A549 (cell line): ENCODE measurements at regions not wholly inside any gene's neighbourhood (a gene's known extent, or its start where the extent isn't known, plus 50 kb on each side); places are given as distances from the start of the nearest gene placed in this dataset.

ENCODE experiments used
- ATAC-seq, 2 experiments: fragments of 200-7000 bp in 1 of 2; fragments of >200 bp in 1 of 2; cut with Nextera tagmentation in 1 of 2; cut with Tn5 transposase in 1 of 2; 3 replicates each; pipeline versions ENCODE4 v1.8.0 to v1.9.1; 2018 to 2020; ENCODE audit warnings: mild to moderate bottlenecking in 1 of 2, moderate library complexity in 1 of 2
- CTCF ChIA-PET: fragments of 300-600 bp; sonication (Branson Sonifier 250); formaldehyde crosslinking; extraction: SDS; loops from one replicate; lab custom pipeline; 2021; ENCODE audit warnings: antibody characterized with exemption, inconsistent platforms; lab: Yijun Ruan, JAX
- POLR2A ChIA-PET: fragments of 350-600 bp; formaldehyde crosslinking; extraction: SDS; loops from one replicate; lab custom pipeline; 2021; ENCODE audit warnings: antibody characterized with exemption, inconsistent platforms; lab: Yijun Ruan, JAX
- DNase-seq, 2 experiments: peaks; one replicate each; pipeline versions ENCODE4 v3.0.0 to v3.0.0-alpha.2; 2011 to 2016; ENCODE audit warnings: low read depth in 1 of 2, low spot score in 1 of 2
- FAIRE-seq: peaks from 2 replicates; lab custom pipeline; 2011; peaks lifted over from hg19 to GRCh38; lab: Jason Lieb, UNC
- H3K27ac ChIP-seq, 2 experiments: fragments of >200 bp; sonication (Bioruptor Twin); formaldehyde crosslinking; 3 replicates each; pipeline ENCODE4 v1.5.1; 2016 to 2017
- H3K4me1 ChIP-seq: fragments of >200 bp; sonication (Bioruptor Twin); formaldehyde crosslinking; 3 replicates; pipeline ENCODE4 v1.6.1; 2016
- H3K4me2 ChIP-seq: fragments of >200 bp; sonication (Bioruptor Twin); formaldehyde crosslinking; 3 replicates; pipeline ENCODE4 v1.6.1; 2016
- H3K4me3 ChIP-seq: fragments of >200 bp; sonication (Bioruptor Twin); formaldehyde crosslinking; 3 replicates; pipeline ENCODE4 v1.5.1; 2016
- H3K9me3 ChIP-seq: fragments of >200 bp; sonication (Bioruptor Twin); formaldehyde crosslinking; 3 replicates; pipeline ENCODE4 v1.6.1; 2016
- BHLHE40 ChIP-seq: IDR thresholded peaks from 2 replicates; pipeline ENCODE4 v1.6.1; 2012; ENCODE audit warnings: low read depth, low read length, inconsistent platforms
- CBX2 ChIP-seq: fragments of 200-600 bp; sonication (generic); IDR thresholded peaks from 2 replicates; pipeline ENCODE4 v1.6.1; 2016; ENCODE audit warnings: low read depth, mild to moderate bottlenecking, borderline replicate concordance
- CBX8 ChIP-seq: fragments of 200-600 bp; sonication (generic); IDR thresholded peaks from 2 replicates; pipeline ENCODE4 v1.6.1; 2016
- CEBPB ChIP-seq, 2 experiments: fragments of >200 bp in 1 of 2; sonication (Bioruptor Twin) in 1 of 2; formaldehyde crosslinking in 1 of 2; IDR thresholded peaks; 2 replicates each; pipeline ENCODE4 v1.6.1; 2012 to 2016
- CHD4 ChIP-seq: fragments of 200-600 bp; sonication (generic); IDR thresholded peaks from 2 replicates; pipeline ENCODE4 v1.6.1; 2016; ENCODE audit warnings: antibody characterized with exemption, mild to moderate bottlenecking, borderline replicate concordance
- EHF ChIP-seq: fragments of 250-450 bp; sonication (Bioruptor Pico); IDR thresholded peaks from 2 replicates; pipeline ENCODE4 v1.5.0; 2020; ENCODE audit warnings: mild to moderate bottlenecking
- ELK1 ChIP-seq: fragments of 150-350 bp; IDR thresholded peaks from 2 replicates; pipeline ENCODE4 v1.6.1; 2014; ENCODE audit warnings: low read depth, mild to moderate bottlenecking, low read length
- EP300 ChIP-seq, 2 experiments: fragments of >200 bp; sonication (Bioruptor Twin); formaldehyde crosslinking; IDR thresholded peaks; 2 replicates in 1 of 2; 3 replicates in 1 of 2; pipeline ENCODE4 v1.6.1; 2016 to 2017
- ESRRA ChIP-seq: fragments of 150-350 bp; IDR thresholded peaks from 2 replicates; pipeline ENCODE4 v1.6.1; 2014; ENCODE audit warnings: mild to moderate bottlenecking, low read length, borderline replicate concordance
- FOSB ChIP-seq: fragments of 250-450 bp; sonication (Bioruptor Pico); IDR thresholded peaks from 2 replicates; pipeline ENCODE4 v1.5.0; 2020; ENCODE audit warnings: mild to moderate bottlenecking, moderate library complexity
- FOSL2 ChIP-seq, 2 experiments: fragments of 450-650 bp in 1 of 2; fragments of >200 bp in 1 of 2; sonication (Bioruptor Twin) in 1 of 2; formaldehyde crosslinking; IDR thresholded peaks; 2 replicates each; pipeline versions ENCODE4 v1.5.0 to v1.6.1; 2016 to 2020; ENCODE audit warnings: mild to moderate bottlenecking in 1 of 2, moderate library complexity in 1 of 2
- FOXS1 ChIP-seq: fragments of 250-450 bp; sonication (Bioruptor Pico); IDR thresholded peaks from 2 replicates; pipeline ENCODE4 v1.5.0; 2020; ENCODE audit warnings: mild to moderate bottlenecking, moderate library complexity
- HDAC2 ChIP-seq: fragments of 200-600 bp; sonication (generic); IDR thresholded peaks from 2 replicates; pipeline ENCODE4 v1.6.1; 2016
- HEYL ChIP-seq: fragments of 250-450 bp; sonication (Bioruptor Pico); IDR thresholded peaks from 2 replicates; pipeline ENCODE4 v1.8.0; 2021; ENCODE audit warnings: mild to moderate bottlenecking, moderate library complexity
- HOXA7 ChIP-seq: fragments of 250-450 bp; sonication (Bioruptor Pico); IDR thresholded peaks from 2 replicates; pipeline ENCODE4 v1.5.0; 2020; ENCODE audit warnings: mild to moderate bottlenecking, moderate library complexity
- HOXB13 ChIP-seq: fragments of 250-450 bp; sonication (Bioruptor Pico); IDR thresholded peaks from 2 replicates; pipeline ENCODE4 v1.5.0; 2020; ENCODE audit warnings: low read depth, mild to moderate bottlenecking, moderate library complexity
- HOXB5 ChIP-seq: fragments of 250-450 bp; sonication (Bioruptor Pico); IDR thresholded peaks from 2 replicates; pipeline ENCODE4 v1.5.0; 2020; ENCODE audit warnings: mild to moderate bottlenecking, moderate library complexity
- JUN ChIP-seq, 2 experiments: fragments of >200 bp; sonication (Bioruptor Twin); formaldehyde crosslinking; IDR thresholded peaks; 2 replicates in 1 of 2; 3 replicates in 1 of 2; pipeline ENCODE4 v1.6.1; 2016 to 2017
- KDM5A ChIP-seq: fragments of 200-600 bp; sonication (generic); IDR thresholded peaks from 2 replicates; pipeline ENCODE4 v1.6.1; 2016; ENCODE audit warnings: antibody characterized with exemption, mild to moderate bottlenecking
- MAZ ChIP-seq: fragments of 150-350 bp; IDR thresholded peaks from 2 replicates; pipeline ENCODE4 v1.6.1; 2014; ENCODE audit warnings: antibody characterized with exemption, low read depth, low read length, borderline replicate concordance
- NFE2L2 ChIP-seq: fragments of 150-350 bp; conservative IDR thresholded peaks from 2 replicates; pipeline ENCODE4 v1.6.1; 2014; ENCODE audit warnings: low read length
- NR3C1 ChIP-seq: fragments of >200 bp; sonication (Bioruptor Twin); formaldehyde crosslinking; IDR thresholded peaks from 3 replicates; pipeline ENCODE4 v1.6.1; 2017
- RARB ChIP-seq: fragments of 250-450 bp; sonication (Bioruptor Pico); IDR thresholded peaks from 2 replicates; pipeline ENCODE4 v1.8.0; 2021; ENCODE audit warnings: mild to moderate bottlenecking, moderate library complexity
- RCOR1 ChIP-seq: fragments of 150-350 bp; IDR thresholded peaks from 2 replicates; pipeline ENCODE4 v1.6.1; 2014; ENCODE audit warnings: antibody characterized with exemption, low read length, low read depth
- REST ChIP-seq: fragments of 200-600 bp; sonication (generic); IDR thresholded peaks from 2 replicates; pipeline ENCODE4 v1.6.1; 2016; ENCODE audit warnings: antibody characterized with exemption, mild to moderate bottlenecking, moderate library complexity
- ZFP36 ChIP-seq: fragments of 450-650 bp; IDR thresholded peaks from 2 replicates; pipeline ENCODE4 v1.6.1; 2014; ENCODE audit warnings: borderline replicate concordance; ENCODE audit not compliant: partially characterized antibody
- WGBS: methylation state at CpG from one replicate; pipeline ENCODE4 v1.1.6; 2017; ENCODE audit errors: missing lambda C conversion rate; 5-methylcytosine and 5-hydroxymethylcytosine counted together
- TF ChIP-seq, protein P1 (sequence below): fragments of 250-450 bp; sonication (Bioruptor Pico); IDR thresholded peaks from 2 replicates; pipeline ENCODE4 v1.5.0; 2020; ENCODE audit warnings: low read depth, mild to moderate bottlenecking, moderate library complexity
- TF ChIP-seq, protein P2 (sequence below): fragments of >200 bp; sonication (Bioruptor Twin); formaldehyde crosslinking; IDR thresholded peaks from 2 replicates; pipeline ENCODE4 v1.6.1; 2016

DNA sequence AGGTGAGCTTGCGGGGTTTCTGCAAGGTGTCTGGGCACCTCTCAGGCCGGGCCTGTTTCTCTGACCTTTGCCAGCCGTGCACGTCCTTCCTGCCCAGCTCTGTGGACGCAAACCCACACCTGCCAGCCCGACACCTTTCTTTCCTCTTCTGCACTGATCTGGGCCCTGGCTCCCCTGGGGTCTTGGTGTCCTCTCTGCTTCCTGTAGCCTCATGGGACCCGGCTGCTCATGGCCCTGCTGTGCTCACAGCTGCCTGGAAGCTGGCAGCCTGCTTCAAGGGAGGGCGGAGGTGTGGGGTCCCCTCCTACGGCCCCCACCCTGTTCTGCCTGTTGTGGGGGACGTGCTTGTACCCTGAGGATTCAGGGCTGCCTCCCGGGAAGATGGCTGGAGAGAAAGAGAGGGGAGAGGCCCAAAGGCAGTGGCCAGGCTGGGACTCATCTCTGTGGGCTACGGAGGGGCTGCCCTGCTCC lies 342.4 kb downstream of the SEC14L1 start:
- H3K4me1 ChIP-seq, result peaks cover 5% of the 10 kb centered on the region
- TF ChIP-seq HEYL, result no peak
- no peak for TF ChIP-seq ZFP36
- no peak for TF ChIP-seq ELK1
- TF ChIP-seq RARB (CRISPR knock-in tag), result no peak
- TF ChIP-seq EHF (CRISPR knock-in tag), result no peak
- TF ChIP-seq MAZ, result no peak
- TF ChIP-seq FOSB (CRISPR knock-in tag), result no peak
- TF ChIP-seq HOXB5 (CRISPR knock-in tag), result no peak
- TF ChIP-seq JUN (IDR thresholded peaks at IDR 0.05), result no peak
- no peak for TF ChIP-seq EP300 (IDR thresholded peaks at IDR 0.05)
- no peak for TF ChIP-seq NFE2L2
- TF ChIP-seq, protein P1, sequence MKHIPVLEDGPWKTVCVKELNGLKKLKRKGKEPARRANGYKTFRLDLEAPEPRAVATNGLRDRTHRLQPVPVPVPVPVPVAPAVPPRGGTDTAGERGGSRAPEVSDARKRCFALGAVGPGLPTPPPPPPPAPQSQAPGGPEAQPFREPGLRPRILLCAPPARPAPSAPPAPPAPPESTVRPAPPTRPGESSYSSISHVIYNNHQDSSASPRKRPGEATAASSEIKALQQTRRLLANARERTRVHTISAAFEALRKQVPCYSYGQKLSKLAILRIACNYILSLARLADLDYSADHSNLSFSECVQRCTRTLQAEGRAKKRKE (CRISPR knock-in tag), result no peak
- no peak for TF ChIP-seq CHD4
- TF ChIP-seq REST, result no peak
- TF ChIP-seq HDAC2, result no peak
- no peak for TF ChIP-seq CBX8
- TF ChIP-seq FOXS1 (CRISPR knock-in tag), result no peak
- TF ChIP-seq KDM5A, result no peak
- H3K4me3 ChIP-seq, result no peak overlapping the region
- CTCF ChIA-PET, result interaction anchor here (1.2 to 3.9 kb wide), 7 partner anchors 8 to 152 kb away, joined by 3 to 25 read pairs (median 6); no protein-coding TSS in a partner anchor
- POLR2A ChIA-PET, result no interaction called here
- no peak overlapping the region for H3K4me2 ChIP-seq
- no peak overlapping the region for H3K27ac ChIP-seq
- FAIRE-seq (no peak), ATAC-seq (no peak), DNase-seq (no peak)
- 94% methylated on average over 12 of the region's 12 CpGs for WGBS
- no peaks in the 10 kb centered on the region for H3K9me3 ChIP-seq

- ChIA-PET POLR2A (no interaction called here), CTCF (interaction anchor here (1.2 to 3.9 kb wide), 4 partner anchors 9 to 153 kb away, joined by 3 to 25 read pairs (median 15); no protein-coding TSS in a partner anchor)
- Histone ChIP-seq H3K9me3 (no peaks in the 10 kb centered on the region), H3K4me3 (no peak overlapping the region), H3K27ac (no peak overlapping the region), H3K4me2 (no peak overlapping the region), H3K4me1 (peaks cover 4% of the 10 kb centered on the region; the same call in 2 of the 3 replicates)
- TF ChIP-seq HOXB13 (CRISPR knock-in tag) (no peak), HDAC2 (no peak), EP300 (IDR thresholded peaks at IDR 0.05) (no peak), CEBPB (IDR thresholded peaks at IDR 0.05) (no peak), CBX2 (no peak), FOSL2 (IDR thresholded peaks at IDR 0.05) (no peak), FOSL2 (CRISPR knock-in tag; IDR thresholded peaks at IDR 0.05) (no peak), ZFP36 (no peak), EHF (CRISPR knock-in tag) (no peak), BHLHE40 (no peak), ESRRA (no peak), NR3C1 (no peak), RCOR1 (no peak), HOXA7 (CRISPR knock-in tag) (no peak), REST (no peak), JUN (IDR thresholded peaks at IDR 0.05) (no peak)
- TF ChIP-seq, protein P2, sequence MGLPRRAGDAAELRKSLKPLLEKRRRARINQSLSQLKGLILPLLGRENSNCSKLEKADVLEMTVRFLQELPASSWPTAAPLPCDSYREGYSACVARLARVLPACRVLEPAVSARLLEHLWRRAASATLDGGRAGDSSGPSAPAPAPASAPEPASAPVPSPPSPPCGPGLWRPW, result no peak
- DNase-seq (no peak), ATAC-seq (no peak), FAIRE-seq (no peak)
- 94% methylated on average over 3 of the region's 3 CpGs for WGBS
Observed at GRCh38 chr17:77484111-77484510, 343.3 kb downstream of the SEC14L1 start.
